Natural killer cell treated with Interleukin-12 subunit alpha and Interleukin-12 subunit beta and Interleukin-15 and Interleukin-18, amount 100 ng/mL, for 72 hours (primary cell): ENCODE measurements at regions not wholly inside any gene's neighbourhood (a gene's known extent, or its start where the extent isn't known, plus 50 kb on each side); places are given as distances from the start of the nearest gene placed in this dataset.
"Not testable (repeated sequence)": the region's sequence is repeated elsewhere in the genome, so short reads cannot be mapped to it uniquely, and the experiment has no call there.

Source experiments
- ATAC-seq, 2 donors: fragments of 150-1000 bp; cut with Tn5 transposase in 1 of 2; sonication (Bioruptor Pico), chemical (Tn5 transposase) in 1 of 2; 2 replicates each; pipeline ENCODE4 v1.10.0; 2021
- DNase-seq: peaks from one replicate; pipeline ENCODE4 v3.0.0; 2022; ENCODE audit warnings: low spot score
- H3K27ac Mint-ChIP-seq, 2 donors: 1 replicate in 1 of 2; 2 replicates in 1 of 2; pipeline ENCODE4 v1.8.0; 2022; ENCODE audit warnings: mixed read lengths in 2 of 2, mild to moderate bottlenecking in 1 of 2, moderate library complexity in 1 of 2
- H3K27me3 Mint-ChIP-seq, 2 donors: 1 replicate in 1 of 2; 2 replicates in 1 of 2; pipeline ENCODE4 v1.8.0; 2022; ENCODE audit warnings: mixed read lengths in 2 of 2
- H3K36me3 Mint-ChIP-seq: one replicate; pipeline ENCODE4 v1.8.0; 2022; ENCODE audit warnings: mixed read lengths
- H3K4me1 Mint-ChIP-seq, 2 donors: 1 replicate in 1 of 2; 2 replicates in 1 of 2; pipeline ENCODE4 v1.8.0; 2022; ENCODE audit warnings: low read depth in 2 of 2, mixed read lengths in 2 of 2, mild to moderate bottlenecking in 1 of 2
- H3K4me3 Mint-ChIP-seq: one replicate; pipeline ENCODE4 v1.8.0; 2022; ENCODE audit warnings: mixed read lengths
- H3K9me3 Mint-ChIP-seq: 2 replicates; pipeline ENCODE4 v1.8.0; 2022; ENCODE audit warnings: mixed read lengths

DNA sequence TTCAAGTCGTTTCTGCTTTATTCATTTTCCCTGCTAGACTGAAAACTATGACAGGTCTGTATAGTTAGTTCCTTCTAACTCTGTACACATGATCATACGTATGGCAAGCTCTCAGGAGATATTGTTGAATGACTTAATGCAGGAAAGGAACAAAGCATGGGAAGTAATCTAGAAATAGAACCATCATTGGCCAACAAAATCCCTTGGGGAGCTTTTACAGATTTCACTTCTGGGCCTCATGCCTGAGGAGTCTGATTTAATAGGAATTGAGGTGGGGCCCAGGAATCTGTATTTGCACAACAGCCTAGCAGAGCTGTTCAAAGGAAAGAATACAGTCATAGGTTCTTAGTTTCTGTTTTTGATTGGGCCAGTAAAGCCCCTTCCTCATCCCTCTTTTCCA lies 229.2 kb downstream of the MAP2K6 start:
- no peak for ATAC-seq
- H3K27ac Mint-ChIP-seq, result no peak overlapping the region
- DNase-seq, result no peak
- H3K9me3 Mint-ChIP-seq, result no peaks in the 10 kb centered on the region
- H3K4me3 Mint-ChIP-seq, result no peak overlapping the region
- no peaks in the 10 kb centered on the region for H3K4me1 Mint-ChIP-seq
- H3K27me3 Mint-ChIP-seq, result no peaks in the 10 kb centered on the region
- H3K36me3 Mint-ChIP-seq, result no peaks in the 10 kb centered on the region

DNA sequence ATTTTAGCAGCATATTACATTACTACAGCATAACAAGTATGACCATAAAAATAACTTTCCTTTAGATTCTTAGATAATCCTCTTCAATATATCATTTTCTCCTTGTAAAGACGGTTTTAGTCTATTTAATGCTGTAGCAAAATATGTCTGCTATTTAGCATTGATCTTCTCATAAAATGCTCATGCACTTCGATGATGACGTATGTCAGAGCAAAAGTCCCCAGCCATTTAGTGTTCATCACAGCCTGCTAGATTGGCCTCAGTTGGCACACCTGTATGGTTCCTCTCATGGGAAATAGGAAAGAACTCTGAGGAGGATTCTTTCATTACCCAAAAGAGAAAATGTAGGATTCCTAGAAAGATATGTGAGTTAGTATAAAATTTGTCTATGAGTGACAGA lies 232.2 kb downstream of the MAP2K6 start:
- DNase-seq, result no peak
- Mint-ChIP-seq H3K36me3 (no peaks in the 10 kb centered on the region), H3K4me1 (no peaks in the 10 kb centered on the region), H3K9me3 (no peaks in the 10 kb centered on the region), H3K27ac (no peak overlapping the region), H3K4me3 (no peak overlapping the region), H3K27me3 (no peaks in the 10 kb centered on the region)
- no peak for ATAC-seq

DNA sequence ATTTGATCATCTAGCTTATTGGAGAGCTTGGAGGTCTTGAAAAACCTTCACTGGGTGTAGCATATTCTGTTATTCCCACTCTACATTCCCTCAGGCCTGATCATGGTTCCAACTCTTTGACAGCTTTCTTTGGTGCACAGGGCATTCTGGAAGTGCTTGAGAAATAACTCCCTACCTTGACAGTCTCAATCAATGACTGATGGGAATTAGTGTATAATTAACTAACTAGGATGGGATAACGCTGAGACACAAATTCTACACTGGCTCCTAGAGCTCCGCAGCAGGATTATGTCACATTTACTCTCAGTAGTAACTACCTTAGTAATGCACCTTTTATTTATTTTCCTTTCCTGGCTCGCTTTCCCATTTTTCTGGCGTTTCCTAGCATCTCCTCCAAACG lies 236.4 kb downstream of the MAP2K6 start:
- Mint-ChIP-seq H3K9me3 (no peaks in the 10 kb centered on the region), H3K27me3 (peaks cover 4 to 5% of the 10 kb centered on the region in 2 donors), H3K27ac (no peak overlapping the region), H3K4me1 (no peaks in the 10 kb centered on the region), H3K4me3 (no peak overlapping the region), H3K36me3 (no peaks in the 10 kb centered on the region)
- ATAC-seq (no peak), DNase-seq (no peak)

DNA sequence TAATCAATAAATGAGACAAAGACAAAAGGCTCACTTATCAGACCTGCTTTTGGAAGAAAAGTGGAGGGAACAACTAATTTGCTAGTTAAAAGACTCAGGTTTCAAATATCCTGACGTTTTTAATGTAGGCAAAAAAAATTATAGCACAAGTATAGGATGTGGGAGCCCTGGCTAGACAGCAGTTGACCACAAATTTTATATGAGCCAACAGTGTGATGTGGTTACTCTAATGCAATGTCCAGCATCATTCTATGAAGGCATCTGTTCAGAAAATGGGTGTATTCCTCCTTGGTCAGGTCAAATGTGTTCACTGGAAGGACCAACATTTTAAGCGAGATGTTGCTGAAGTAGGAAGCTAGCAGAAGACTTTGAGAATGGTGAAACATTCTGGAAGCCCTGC lies 237.4 kb downstream of the MAP2K6 start:
- Mint-ChIP-seq H3K4me3 (no peak overlapping the region), H3K27me3 (peaks cover 4 to 5% of the 10 kb centered on the region in 2 donors), H3K27ac (no peak overlapping the region), H3K36me3 (no peaks in the 10 kb centered on the region), H3K4me1 (no peaks in the 10 kb centered on the region), H3K9me3 (no peaks in the 10 kb centered on the region)
- ATAC-seq (no peak), DNase-seq (no peak)

DNA sequence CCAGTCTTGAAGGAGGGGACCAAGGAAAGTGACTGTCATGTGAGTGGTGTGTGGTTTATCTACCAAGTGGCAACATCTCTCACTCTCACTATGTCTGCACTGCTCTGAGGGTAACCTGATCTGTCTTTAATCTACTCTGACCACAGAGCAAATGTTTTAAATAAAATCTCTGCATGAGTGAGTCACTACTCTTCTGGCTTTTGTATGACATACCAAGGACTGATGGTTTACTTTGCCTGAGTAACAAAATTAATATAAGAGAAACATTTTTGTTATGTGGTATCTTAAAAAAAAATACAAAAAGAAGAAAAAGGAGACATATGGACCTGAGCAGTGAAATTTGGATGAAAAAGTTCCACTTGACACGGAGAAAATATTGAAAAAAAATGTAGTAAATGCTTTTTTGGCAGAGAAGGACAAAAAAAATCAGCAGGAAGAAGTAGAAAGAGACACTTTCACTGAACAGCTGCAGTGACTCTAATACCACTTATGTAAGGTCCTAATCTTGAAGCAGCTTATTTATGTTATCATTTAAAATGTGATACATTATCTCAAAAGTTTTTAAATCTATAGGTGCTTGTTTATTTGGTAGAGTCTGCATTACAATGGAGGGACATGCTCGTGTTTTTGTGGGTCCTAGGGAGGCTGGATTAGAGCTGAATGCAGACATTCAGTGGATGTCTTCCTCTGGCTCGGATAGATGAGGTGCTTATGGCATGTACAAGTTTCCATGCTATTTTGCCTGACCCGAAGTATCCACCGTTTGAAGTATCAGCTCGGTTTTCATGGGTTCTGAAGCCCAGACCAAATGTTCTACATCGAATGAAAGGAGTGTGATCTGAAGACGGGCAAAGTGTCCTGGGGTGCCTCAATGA lies 240.7 kb downstream of the MAP2K6 start:
- Mint-ChIP-seq H3K27ac (no peak overlapping the region), H3K27me3 (peaks cover 4 to 10% of the 10 kb centered on the region in 2 donors), H3K4me1 (no peaks in the 10 kb centered on the region), H3K36me3 (no peaks in the 10 kb centered on the region), H3K4me3 (no peak overlapping the region), H3K9me3 (peaks cover 3% of the 10 kb centered on the region)
- DNase-seq (no peak), ATAC-seq (no peak)

DNA sequence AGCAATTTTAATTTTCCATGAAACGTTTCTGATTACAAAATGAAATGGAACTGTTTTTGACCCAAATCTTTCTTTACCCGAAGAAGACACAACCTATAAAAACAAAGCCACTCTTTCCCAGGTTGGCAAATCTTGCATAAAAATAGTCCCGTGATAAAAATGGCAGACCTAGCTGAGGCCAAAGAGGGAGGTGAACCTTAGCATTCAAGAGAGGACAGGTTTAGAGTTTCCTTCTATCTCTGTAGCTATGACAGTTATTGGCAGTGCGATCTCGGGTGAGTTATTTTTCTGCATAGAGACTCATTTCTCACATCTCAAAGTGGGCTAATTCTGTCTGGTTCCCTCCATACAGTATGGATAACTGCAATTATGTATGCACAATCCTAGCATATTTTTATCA lies 241.4 kb downstream of the MAP2K6 start:
- H3K4me3 Mint-ChIP-seq, result no peak overlapping the region
- peaks cover 3% of the 10 kb centered on the region for H3K9me3 Mint-ChIP-seq
- DNase-seq (no peak), ATAC-seq (no peak)
- no peaks in the 10 kb centered on the region for H3K4me1 Mint-ChIP-seq
- H3K36me3 Mint-ChIP-seq, result no peaks in the 10 kb centered on the region
- peaks cover 4 to 10% of the 10 kb centered on the region in 2 donors for H3K27me3 Mint-ChIP-seq
- no peak overlapping the region for H3K27ac Mint-ChIP-seq

DNA sequence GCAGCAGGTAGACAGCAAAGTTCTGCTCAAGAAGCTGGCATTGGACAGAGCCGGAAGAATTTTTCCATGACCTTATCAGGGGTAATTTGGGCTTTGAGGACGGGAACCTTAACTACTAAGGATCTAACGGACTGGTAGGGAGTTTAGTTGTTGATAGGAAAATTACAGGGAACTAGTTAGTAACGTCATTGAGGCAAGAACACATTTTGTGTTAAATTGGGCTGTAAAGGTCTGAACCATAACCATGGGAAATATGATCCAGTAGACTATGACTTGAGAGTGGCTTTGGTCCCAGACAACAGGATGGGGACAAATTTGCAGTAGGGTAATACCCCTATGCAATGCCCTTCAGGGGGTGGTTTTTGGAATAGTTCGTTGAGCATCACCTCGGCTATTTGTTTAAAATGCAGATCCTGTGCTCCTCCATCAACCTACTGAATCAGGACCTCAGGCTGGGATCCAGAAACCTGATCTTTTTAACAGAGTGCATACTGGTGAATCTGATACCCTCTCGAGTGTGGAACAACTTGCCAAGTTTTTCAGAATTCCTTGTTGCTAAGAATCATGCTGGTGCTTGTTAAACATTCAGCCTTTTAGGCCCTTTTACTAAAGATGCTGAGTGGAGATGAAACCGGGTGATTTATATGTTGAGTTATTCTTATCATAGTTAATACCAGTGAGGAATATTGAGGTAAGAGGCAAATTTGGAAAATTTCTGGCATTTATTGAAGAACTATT lies 255.1 kb downstream of the MAP2K6 start:
- no peaks in the 10 kb centered on the region for H3K36me3 Mint-ChIP-seq
- H3K4me3 Mint-ChIP-seq, result no peak overlapping the region
- DNase-seq, result no peak
- H3K27me3 Mint-ChIP-seq, result no peaks in the 10 kb centered on the region
- ATAC-seq, result no peak
- H3K27ac Mint-ChIP-seq, result no peak overlapping the region
- H3K4me1 Mint-ChIP-seq, result no peaks in the 10 kb centered on the region
- H3K9me3 Mint-ChIP-seq, result no peaks in the 10 kb centered on the region

DNA sequence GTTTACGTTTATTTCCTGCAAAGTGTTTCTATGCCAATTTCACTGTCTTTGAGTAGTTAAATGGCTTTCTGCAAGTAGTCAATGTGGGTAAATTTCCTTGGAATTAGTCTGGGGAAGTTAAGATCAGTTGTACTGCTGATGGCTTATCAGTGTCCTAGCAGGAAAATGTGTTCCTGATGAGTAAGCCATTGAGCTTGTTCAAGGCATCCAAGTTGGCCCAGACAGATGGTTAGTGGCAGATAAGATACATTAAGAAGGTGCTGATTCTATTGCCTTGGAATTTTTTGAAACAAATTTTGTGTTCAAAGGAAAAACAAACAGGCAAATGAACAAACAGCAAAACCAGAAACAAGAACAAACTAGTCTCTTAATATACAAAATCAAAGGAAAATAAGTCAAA lies 258.4 kb downstream of the MAP2K6 start:
- Mint-ChIP-seq H3K27ac (no peak overlapping the region), H3K4me3 (no peak overlapping the region), H3K9me3 (no peaks in the 10 kb centered on the region), H3K4me1 (no peaks in the 10 kb centered on the region), H3K27me3 (no peaks in the 10 kb centered on the region), H3K36me3 (no peaks in the 10 kb centered on the region)
- no peak for DNase-seq
- ATAC-seq, result no peak

DNA sequence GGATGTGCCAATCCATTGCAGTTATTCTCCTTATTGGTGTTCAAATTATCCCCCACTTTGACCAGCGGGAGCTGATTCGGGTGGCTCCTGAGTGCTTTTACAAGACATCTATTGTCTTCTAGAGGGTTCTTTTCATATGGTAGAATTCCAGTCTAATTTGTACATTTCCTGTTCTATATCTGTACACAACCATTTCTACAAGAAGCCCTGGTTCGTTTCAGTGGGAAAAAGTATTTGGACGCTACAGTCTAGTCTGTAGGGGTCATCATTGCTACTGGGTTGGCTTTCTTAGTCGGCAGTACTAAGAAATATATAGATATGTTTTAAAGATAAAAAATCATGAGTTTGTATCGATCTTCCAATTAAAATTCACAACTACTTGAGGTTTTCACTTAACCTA lies 262.6 kb downstream of the MAP2K6 start:
- Mint-ChIP-seq H3K27ac (no peak overlapping the region), H3K4me1 (no peaks in the 10 kb centered on the region), H3K4me3 (no peak overlapping the region), H3K27me3 (no peaks in the 10 kb centered on the region), H3K9me3 (peaks cover 7% of the 10 kb centered on the region), H3K36me3 (no peaks in the 10 kb centered on the region)
- DNase-seq, result no peak
- ATAC-seq, result no peak

DNA sequence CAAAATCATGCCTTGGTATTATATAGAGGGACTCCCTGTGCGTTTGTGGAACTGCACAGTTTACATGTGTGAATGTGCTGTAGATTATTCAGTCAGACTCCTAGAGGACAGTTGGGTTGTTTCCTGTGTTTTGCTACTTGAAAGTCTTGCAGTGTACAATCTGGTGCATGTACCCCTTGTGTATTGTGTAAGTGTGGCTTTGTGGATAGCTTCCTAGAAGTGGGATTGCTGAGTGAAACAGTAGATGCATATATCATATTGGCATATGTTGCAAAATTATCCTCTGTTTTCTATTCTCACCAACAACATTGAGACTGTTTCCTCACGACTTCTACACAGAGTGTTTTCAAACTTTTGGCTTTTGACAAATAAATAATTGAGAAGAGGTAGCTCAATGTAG lies 263.7 kb downstream of the MAP2K6 start:
- Mint-ChIP-seq H3K27ac (no peak overlapping the region), H3K4me1 (no peaks in the 10 kb centered on the region), H3K36me3 (no peaks in the 10 kb centered on the region), H3K27me3 (no peaks in the 10 kb centered on the region), H3K9me3 (peaks cover 7% of the 10 kb centered on the region), H3K4me3 (no peak overlapping the region)
- no peak for ATAC-seq
- DNase-seq, result no peak

DNA sequence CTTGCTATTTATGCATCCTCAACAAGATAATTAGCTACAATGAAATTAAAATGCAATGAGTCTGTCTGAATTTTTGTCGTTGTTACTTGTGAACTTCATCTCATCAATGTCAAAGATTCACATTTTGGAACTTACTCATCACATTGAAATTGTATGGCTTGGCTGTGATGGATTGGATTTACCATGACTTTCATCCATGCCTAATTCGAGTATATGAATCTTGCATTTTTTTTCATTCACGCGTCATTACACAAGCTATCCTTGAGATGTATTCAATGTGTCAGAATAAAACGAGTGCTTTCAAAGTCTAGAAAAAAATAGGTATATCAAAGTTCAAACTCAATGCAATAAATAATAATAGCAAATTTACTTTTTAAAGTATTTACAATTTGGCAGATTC lies 265.3 kb downstream of the MAP2K6 start:
- Mint-ChIP-seq H3K27me3 (no peaks in the 10 kb centered on the region), H3K4me3 (no peak overlapping the region), H3K9me3 (peaks cover 9% of the 10 kb centered on the region), H3K36me3 (no peaks in the 10 kb centered on the region), H3K4me1 (no peaks in the 10 kb centered on the region), H3K27ac (no peak overlapping the region)
- ATAC-seq (no peak), DNase-seq (no peak)

DNA sequence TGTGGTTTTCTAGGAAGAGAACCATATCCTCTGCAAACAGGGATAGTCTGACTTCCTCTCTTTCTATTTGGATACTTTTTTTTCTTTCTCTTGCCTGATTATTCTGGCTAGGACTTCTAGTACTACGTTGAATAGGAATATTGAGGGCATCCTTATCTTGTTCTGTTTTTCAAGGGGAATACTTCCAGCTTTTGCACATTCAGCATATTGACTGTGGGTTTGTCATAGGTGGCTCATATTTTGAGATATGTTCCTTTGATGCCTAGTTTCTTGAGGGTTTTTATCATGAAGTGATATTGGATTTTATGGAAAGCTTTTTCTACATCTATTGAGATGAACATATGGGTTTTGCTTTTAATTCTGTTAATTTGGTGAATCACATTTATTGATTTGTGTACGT lies 269.8 kb downstream of the MAP2K6 start:
- Mint-ChIP-seq H3K27ac (no peak overlapping the region), H3K36me3 (peaks cover 12% of the 10 kb centered on the region), H3K9me3 (peaks cover 18% of the 10 kb centered on the region), H3K27me3 (peaks cover 0 to 23% of the 10 kb centered on the region in 2 donors), H3K4me1 (no peaks in the 10 kb centered on the region), H3K4me3 (no peak overlapping the region)
- DNase-seq (no peak), ATAC-seq (no peak)

DNA sequence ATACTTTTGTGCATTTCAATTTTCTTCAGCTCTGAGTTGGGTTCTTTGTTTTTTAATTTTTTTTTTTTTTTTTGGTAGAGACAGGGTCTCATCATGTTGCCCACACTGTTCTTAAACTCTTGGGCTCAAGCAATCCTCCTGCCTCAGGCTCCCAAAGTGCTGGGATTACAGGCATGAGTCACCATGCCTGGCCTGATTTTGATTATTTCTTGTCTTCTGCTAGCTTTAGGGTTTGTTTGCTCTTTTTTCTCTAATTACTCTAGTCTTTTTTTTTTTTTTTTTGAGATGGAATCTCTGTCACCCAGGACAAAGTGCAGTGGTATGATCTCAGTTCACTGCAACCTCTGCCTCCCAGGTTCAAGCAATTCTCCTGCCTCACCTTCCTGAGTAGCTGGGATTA lies 270.7 kb downstream of the MAP2K6 start:
- not testable (repeated sequence) for ATAC-seq, H3K4me1 Mint-ChIP-seq, H3K4me3 Mint-ChIP-seq, DNase-seq, H3K27ac Mint-ChIP-seq
- H3K27me3 Mint-ChIP-seq, result peaks cover 0 to 28% of the 10 kb centered on the region in 2 donors
- peaks cover 15% of the 10 kb centered on the region for H3K36me3 Mint-ChIP-seq
- H3K9me3 Mint-ChIP-seq, result peaks cover 20% of the 10 kb centered on the region

DNA sequence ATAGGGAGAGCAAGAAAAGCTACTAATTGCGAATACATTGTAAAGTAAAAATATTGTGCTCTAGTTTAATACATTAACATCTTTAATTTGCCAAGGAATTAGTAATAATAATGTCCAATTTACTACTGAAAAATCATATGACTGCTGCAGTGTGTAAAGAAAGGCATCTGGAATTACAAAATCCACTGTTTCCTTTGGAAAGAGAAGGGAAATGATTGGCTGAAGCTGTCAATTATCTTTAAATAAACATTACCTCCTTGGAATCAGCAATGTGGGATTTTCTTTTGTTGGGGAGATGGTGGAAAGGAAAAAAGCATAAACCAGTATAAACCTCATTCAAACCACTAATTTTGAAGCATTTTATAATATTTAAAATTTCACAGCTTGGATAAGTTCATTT lies 276.0 kb downstream of the MAP2K6 start:
- Mint-ChIP-seq H3K27ac (no peak overlapping the region), H3K4me1 (no peaks in the 10 kb centered on the region), H3K36me3 (peaks cover 15% of the 10 kb centered on the region), H3K9me3 (peaks cover 10% of the 10 kb centered on the region), H3K4me3 (no peak overlapping the region), H3K27me3 (peaks cover 0 to 28% of the 10 kb centered on the region in 2 donors)
- ATAC-seq, result no peak
- no peak for DNase-seq
